ENCODE measurements at regions not wholly inside any gene's neighbourhood (a gene's known extent, or its start where the extent isn't known, plus 50 kb on each side); places are given as distances from the start of the nearest gene placed in this dataset.

DNA sequence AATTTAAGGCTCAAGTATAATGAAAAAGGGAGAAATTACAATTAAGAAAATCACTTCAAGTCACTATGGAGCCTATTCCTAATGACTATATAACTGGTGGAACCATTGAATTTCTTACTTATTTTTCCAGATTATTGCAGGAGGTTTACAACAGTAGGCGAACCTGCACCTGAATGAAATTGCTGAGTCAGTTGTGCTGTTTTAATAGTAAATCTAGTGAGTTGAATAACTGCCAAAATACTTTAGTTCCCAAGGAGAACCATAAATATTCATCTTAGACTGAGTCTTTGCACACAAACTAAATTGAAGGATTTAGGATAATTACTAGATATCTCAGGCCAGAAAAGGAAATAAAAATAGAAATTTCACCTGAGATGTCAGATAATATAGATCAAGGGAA, 1052.8 kb downstream of the NAALADL2 start:
- no peak overlapping the region for H3K4me3 ChIP-seq (ENCODE audit: control insufficient read depth in 2 of 3, extremely low read depth in 1 of 3, insufficient read depth in 2 of 3, low read depth in 1 of 3, low read length in 3 of 3)
- H4K20me1 ChIP-seq (ENCODE audit: control insufficient read depth, extremely low read depth, insufficient read depth, low read length), result no peaks in the 10 kb centered on the region
- dilution Hi-C loops (cut with MboI; ENCODE audit: extremely low pct_ligation_motif_present, low sequenced_read_pairs), result no loop called here
- H3K27ac ChIP-seq (ENCODE audit: control insufficient read depth, insufficient read depth, low read length), result no peak overlapping the region
- H2AFZ ChIP-seq (ENCODE audit: control insufficient read depth, low read length), result no peak overlapping the region
- H3K4me1 ChIP-seq (ENCODE audit: control insufficient read depth, extremely low read depth, insufficient read depth, low read length), result no peaks in the 10 kb centered on the region
- H3K27me3 ChIP-seq (ENCODE audit: control insufficient read depth, extremely low read depth, insufficient read depth, low read length), result no peaks in the 10 kb centered on the region
- no peaks in the 10 kb centered on the region for H3K36me3 ChIP-seq (ENCODE audit: control insufficient read depth in 2 of 2, extremely low read depth in 1 of 2, insufficient read depth in 2 of 2, low read length in 2 of 2)
- no peak for DNase-seq (ENCODE audit: low read depth, low spot score)
- no peak overlapping the region for H3K4me2 ChIP-seq (ENCODE audit: control insufficient read depth, extremely low read depth, insufficient read depth, low read depth, low read length)
- H3K9me1 ChIP-seq (ENCODE audit: control insufficient read depth, extremely low read depth, insufficient read depth, low read length), result no peaks in the 10 kb centered on the region
- TF ChIP-seq EZH2 (IDR thresholded peaks at IDR 0.05; ENCODE audit: low read length), result no peak
- TF ChIP-seq, protein P1, sequence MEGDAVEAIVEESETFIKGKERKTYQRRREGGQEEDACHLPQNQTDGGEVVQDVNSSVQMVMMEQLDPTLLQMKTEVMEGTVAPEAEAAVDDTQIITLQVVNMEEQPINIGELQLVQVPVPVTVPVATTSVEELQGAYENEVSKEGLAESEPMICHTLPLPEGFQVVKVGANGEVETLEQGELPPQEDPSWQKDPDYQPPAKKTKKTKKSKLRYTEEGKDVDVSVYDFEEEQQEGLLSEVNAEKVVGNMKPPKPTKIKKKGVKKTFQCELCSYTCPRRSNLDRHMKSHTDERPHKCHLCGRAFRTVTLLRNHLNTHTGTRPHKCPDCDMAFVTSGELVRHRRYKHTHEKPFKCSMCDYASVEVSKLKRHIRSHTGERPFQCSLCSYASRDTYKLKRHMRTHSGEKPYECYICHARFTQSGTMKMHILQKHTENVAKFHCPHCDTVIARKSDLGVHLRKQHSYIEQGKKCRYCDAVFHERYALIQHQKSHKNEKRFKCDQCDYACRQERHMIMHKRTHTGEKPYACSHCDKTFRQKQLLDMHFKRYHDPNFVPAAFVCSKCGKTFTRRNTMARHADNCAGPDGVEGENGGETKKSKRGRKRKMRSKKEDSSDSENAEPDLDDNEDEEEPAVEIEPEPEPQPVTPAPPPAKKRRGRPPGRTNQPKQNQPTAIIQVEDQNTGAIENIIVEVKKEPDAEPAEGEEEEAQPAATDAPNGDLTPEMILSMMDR (optimal IDR thresholded peaks at IDR 0.05 in 1 of 3, IDR thresholded peaks at IDR 0.05 in 1 of 3, conservative IDR thresholded peaks at IDR 0.05 in 1 of 3; ENCODE audit: extremely low read depth in 1 of 3, insufficient read depth in 2 of 3, low read length in 3 of 3), result no peak
- no peaks in the 10 kb centered on the region for H3K79me2 ChIP-seq (ENCODE audit: control insufficient read depth, insufficient read depth, low read length)
- no peak overlapping the region for H3K9ac ChIP-seq (ENCODE audit: control insufficient read depth, extremely low read depth, insufficient read depth, low read length)
- no peak for FAIRE-seq
- H3K9me3 ChIP-seq (ENCODE audit: control insufficient read depth, low read depth, low read length), result no peaks in the 10 kb centered on the region

DNA sequence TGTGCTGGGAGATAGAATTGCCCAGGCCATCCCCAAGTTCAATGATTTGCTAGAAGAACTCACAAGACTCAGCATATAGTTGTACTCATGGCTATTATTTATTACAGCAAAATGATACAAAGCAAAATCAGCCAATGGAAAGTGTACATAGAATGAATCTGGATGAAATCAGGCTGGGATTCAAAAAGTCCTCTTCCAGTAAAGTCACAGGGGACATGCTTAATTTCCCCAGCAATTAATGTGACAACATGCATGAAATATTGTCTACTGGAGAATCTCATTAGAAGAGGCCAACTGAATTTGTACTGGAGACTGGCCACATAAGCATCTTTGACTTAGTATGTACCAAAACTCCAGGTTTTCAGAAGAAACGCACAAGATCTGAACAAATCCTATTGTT, 1043.1 kb downstream of the NAALADL2 start:
- DNase-seq (ENCODE audit: low read depth, low spot score), result no peak
- no peak for FAIRE-seq
- Histone ChIP-seq H3K9me3 (ENCODE audit: control insufficient read depth, low read depth, low read length) (no peaks in the 10 kb centered on the region), H4K20me1 (ENCODE audit: control insufficient read depth, extremely low read depth, insufficient read depth, low read length) (no peaks in the 10 kb centered on the region), H3K4me3 (ENCODE audit: control insufficient read depth in 2 of 3, extremely low read depth in 1 of 3, insufficient read depth in 2 of 3, low read depth in 1 of 3, low read length in 3 of 3) (no peak overlapping the region), H3K4me2 (ENCODE audit: control insufficient read depth, extremely low read depth, insufficient read depth, low read depth, low read length) (no peak overlapping the region), H3K27ac (ENCODE audit: control insufficient read depth, insufficient read depth, low read length) (no peak overlapping the region), H3K9ac (ENCODE audit: control insufficient read depth, extremely low read depth, insufficient read depth, low read length) (no peak overlapping the region), H3K36me3 (ENCODE audit: control insufficient read depth in 2 of 2, extremely low read depth in 1 of 2, insufficient read depth in 2 of 2, low read length in 2 of 2) (no peaks in the 10 kb centered on the region), H3K4me1 (ENCODE audit: control insufficient read depth, extremely low read depth, insufficient read depth, low read length) (no peaks in the 10 kb centered on the region), H3K27me3 (ENCODE audit: control insufficient read depth, extremely low read depth, insufficient read depth, low read length) (no peaks in the 10 kb centered on the region), H3K9me1 (ENCODE audit: control insufficient read depth, extremely low read depth, insufficient read depth, low read length) (no peaks in the 10 kb centered on the region), H3K79me2 (ENCODE audit: control insufficient read depth, insufficient read depth, low read length) (no peaks in the 10 kb centered on the region), H2AFZ (ENCODE audit: control insufficient read depth, low read length) (no peak overlapping the region)
- dilution Hi-C loops (cut with MboI; ENCODE audit: extremely low pct_ligation_motif_present, low sequenced_read_pairs), result no loop called here
- TF ChIP-seq, protein P1 (optimal IDR thresholded peaks at IDR 0.05 in 1 of 3, IDR thresholded peaks at IDR 0.05 in 1 of 3, conservative IDR thresholded peaks at IDR 0.05 in 1 of 3; ENCODE audit: extremely low read depth in 1 of 3, insufficient read depth in 2 of 3, low read length in 3 of 3), result no peak
- no peak for TF ChIP-seq EZH2 (IDR thresholded peaks at IDR 0.05; ENCODE audit: low read length)
